ENCODE measurements at regions not wholly inside any gene's neighbourhood (a gene's known extent, or its start where the extent isn't known, plus 50 kb on each side); places are given as distances from the start of the nearest gene placed in this dataset.
A peak's percentile ranks its signal among the peaks of the same experiment; 100 is the strongest.

DNA sequence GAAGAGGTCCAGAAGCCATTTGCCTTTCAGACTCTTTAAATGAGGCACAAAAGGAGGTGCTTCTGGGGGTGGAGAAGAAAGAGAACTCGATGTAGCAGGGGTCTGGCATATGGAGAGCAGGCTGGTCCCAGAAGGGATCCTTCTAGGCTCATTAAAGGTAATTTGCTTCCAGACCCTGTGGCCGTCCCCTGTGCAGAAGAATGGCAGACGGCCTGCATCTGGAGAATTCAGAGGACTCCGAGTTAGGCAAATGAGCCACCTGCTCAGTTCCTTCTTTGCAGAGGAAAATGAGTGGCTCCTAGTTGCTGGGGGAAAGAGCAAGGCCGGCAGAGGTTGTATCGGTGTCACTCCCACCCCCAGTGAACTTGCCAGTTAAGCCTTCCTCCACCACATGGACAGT, 73.8 kb upstream of the FAM180A start:
- H3K27ac ChIP-seq (ENCODE audit: low read depth, low read length) = no peak overlapping the region
- TF ChIP-seq, protein P1, sequence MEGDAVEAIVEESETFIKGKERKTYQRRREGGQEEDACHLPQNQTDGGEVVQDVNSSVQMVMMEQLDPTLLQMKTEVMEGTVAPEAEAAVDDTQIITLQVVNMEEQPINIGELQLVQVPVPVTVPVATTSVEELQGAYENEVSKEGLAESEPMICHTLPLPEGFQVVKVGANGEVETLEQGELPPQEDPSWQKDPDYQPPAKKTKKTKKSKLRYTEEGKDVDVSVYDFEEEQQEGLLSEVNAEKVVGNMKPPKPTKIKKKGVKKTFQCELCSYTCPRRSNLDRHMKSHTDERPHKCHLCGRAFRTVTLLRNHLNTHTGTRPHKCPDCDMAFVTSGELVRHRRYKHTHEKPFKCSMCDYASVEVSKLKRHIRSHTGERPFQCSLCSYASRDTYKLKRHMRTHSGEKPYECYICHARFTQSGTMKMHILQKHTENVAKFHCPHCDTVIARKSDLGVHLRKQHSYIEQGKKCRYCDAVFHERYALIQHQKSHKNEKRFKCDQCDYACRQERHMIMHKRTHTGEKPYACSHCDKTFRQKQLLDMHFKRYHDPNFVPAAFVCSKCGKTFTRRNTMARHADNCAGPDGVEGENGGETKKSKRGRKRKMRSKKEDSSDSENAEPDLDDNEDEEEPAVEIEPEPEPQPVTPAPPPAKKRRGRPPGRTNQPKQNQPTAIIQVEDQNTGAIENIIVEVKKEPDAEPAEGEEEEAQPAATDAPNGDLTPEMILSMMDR (conservative IDR thresholded peaks at IDR 0.05) = no peak
- no peak for DNase-seq
- Mint-ChIP-seq H3K9me3 (no peaks in the 10 kb centered on the region), H3K27me3 (ENCODE audit: insufficient read depth) (peaks cover 4% of the 10 kb centered on the region), H3K36me3 (ENCODE audit: low read depth) (no peaks in the 10 kb centered on the region), H3K4me1 (no peaks in the 10 kb centered on the region), H3K4me3 (no peak overlapping the region), H3K27ac (no peak overlapping the region)
- H3K4me3 ChIP-seq (ENCODE audit: low read length) = no peak overlapping the region
- H3K9ac ChIP-seq (ENCODE audit: extremely low read depth, low read length, poor library complexity, severe bottlenecking) = no peak overlapping the region
- H3K9me3 ChIP-seq (ENCODE audit: control insufficient read depth, low read length) = no peaks in the 10 kb centered on the region
- H3K27me3 ChIP-seq (ENCODE audit: control insufficient read depth, insufficient read depth, low read length, poor library complexity, severe bottlenecking) = peaks cover 13% of the 10 kb centered on the region
- no peaks in the 10 kb centered on the region for H3K36me3 ChIP-seq (ENCODE audit: control insufficient read depth, insufficient read depth, low read length)
- H3K4me1 ChIP-seq (ENCODE audit: control insufficient read depth, insufficient read depth, low read length) = no peaks in the 10 kb centered on the region
- 90 to 98% methylated on average over 4 to 6 of the region's 6 CpGs for WGBS, 2 experiments (ENCODE audit: insufficient coverage in 1 of 2, insufficient read length in 1 of 2)

DNA sequence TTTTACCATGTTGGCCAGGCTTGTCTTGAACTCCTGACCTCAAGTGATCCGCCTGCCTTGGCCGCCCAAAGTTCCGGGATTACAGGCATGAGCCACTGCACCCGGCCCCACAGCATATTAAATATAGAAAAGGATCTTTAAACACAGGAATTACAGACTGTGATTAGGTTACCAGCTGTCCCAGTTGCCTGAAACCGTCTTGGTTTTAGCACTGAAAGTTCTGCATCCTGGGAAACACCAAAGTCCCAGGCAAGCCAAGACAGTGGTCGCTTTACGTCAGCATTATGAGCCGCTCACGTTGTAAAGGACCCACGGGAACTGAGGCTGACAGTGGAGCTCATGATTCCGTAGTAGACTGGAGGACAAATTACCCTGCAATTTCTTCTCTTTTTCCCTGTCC, 69.0 kb upstream of the FAM180A start:
- peaks cover 6% of the 10 kb centered on the region for H3K27me3 ChIP-seq (ENCODE audit: control insufficient read depth, insufficient read depth, low read length, poor library complexity, severe bottlenecking)
- H3K4me3 Mint-ChIP-seq = no peak overlapping the region
- H3K4me3 ChIP-seq (ENCODE audit: low read length) = no peak overlapping the region
- H3K9ac ChIP-seq (ENCODE audit: extremely low read depth, low read length, poor library complexity, severe bottlenecking) = no peak overlapping the region
- no peak for DNase-seq
- H3K36me3 ChIP-seq (ENCODE audit: control insufficient read depth, insufficient read depth, low read length) = no peaks in the 10 kb centered on the region
- no peaks in the 10 kb centered on the region for H3K36me3 Mint-ChIP-seq (ENCODE audit: low read depth)
- peaks cover 8% of the 10 kb centered on the region for H3K4me1 Mint-ChIP-seq
- no peak overlapping the region for H3K27ac Mint-ChIP-seq
- TF ChIP-seq, protein P1 (conservative IDR thresholded peaks at IDR 0.05) = no peak
- no peaks in the 10 kb centered on the region for H3K9me3 ChIP-seq (ENCODE audit: control insufficient read depth, low read length)
- WGBS, 2 experiments (ENCODE audit: insufficient coverage in 1 of 2, insufficient read length in 1 of 2) = 92 to 96% methylated on average over 10 to 11 of the region's 11 CpGs
- H3K27ac ChIP-seq (ENCODE audit: low read depth, low read length) = no peak overlapping the region
- no peaks in the 10 kb centered on the region for H3K9me3 Mint-ChIP-seq
- peaks cover 4% of the 10 kb centered on the region for H3K27me3 Mint-ChIP-seq (ENCODE audit: insufficient read depth)
- no peaks in the 10 kb centered on the region for H3K4me1 ChIP-seq (ENCODE audit: control insufficient read depth, insufficient read depth, low read length)

DNA sequence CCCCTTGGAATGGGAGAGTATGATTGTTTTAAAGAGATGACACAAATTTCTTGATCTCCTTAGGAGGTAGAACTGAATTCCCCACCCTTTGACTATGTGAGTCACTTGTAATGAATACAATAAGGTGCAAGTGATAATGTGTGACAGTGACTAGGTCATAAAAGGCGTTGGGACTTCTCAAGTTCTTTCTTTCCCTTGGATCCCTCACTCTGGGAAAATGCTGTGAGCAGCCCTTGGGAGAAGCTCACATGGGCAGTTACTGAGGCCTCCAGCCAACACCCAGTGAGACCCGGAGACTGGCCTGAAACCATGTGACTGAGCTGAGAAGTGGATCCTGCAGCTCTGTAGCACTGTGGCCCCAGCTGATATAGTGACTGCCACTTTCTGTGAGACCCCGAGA, 66.4 kb upstream of the FAM180A start:
- H3K27me3 Mint-ChIP-seq (ENCODE audit: insufficient read depth) = peaks cover 8% of the 10 kb centered on the region
- 51 to 70% methylated on average over 2 to 3 of the region's 3 CpGs for WGBS, 2 experiments (ENCODE audit: insufficient coverage in 1 of 2, insufficient read length in 1 of 2)
- Histone ChIP-seq H3K27ac (ENCODE audit: low read depth, low read length) (no peak overlapping the region), H3K4me3 (ENCODE audit: low read length) (no peak overlapping the region), H3K27me3 (ENCODE audit: control insufficient read depth, insufficient read depth, low read length, poor library complexity, severe bottlenecking) (peaks cover 12% of the 10 kb centered on the region), H3K4me1 (ENCODE audit: control insufficient read depth, insufficient read depth, low read length) (no peaks in the 10 kb centered on the region), H3K36me3 (ENCODE audit: control insufficient read depth, insufficient read depth, low read length) (no peaks in the 10 kb centered on the region), H3K9me3 (ENCODE audit: control insufficient read depth, low read length) (no peaks in the 10 kb centered on the region), H3K9ac (ENCODE audit: extremely low read depth, low read length, poor library complexity, severe bottlenecking) (no peak overlapping the region)
- H3K9me3 Mint-ChIP-seq = no peaks in the 10 kb centered on the region
- no peak overlapping the region for H3K27ac Mint-ChIP-seq
- H3K4me3 Mint-ChIP-seq = no peak overlapping the region
- DNase-seq = peak; percentile 64
- TF ChIP-seq, protein P1 (conservative IDR thresholded peaks at IDR 0.05) = no peak
- H3K4me1 Mint-ChIP-seq = peaks cover 8% of the 10 kb centered on the region
- no peaks in the 10 kb centered on the region for H3K36me3 Mint-ChIP-seq (ENCODE audit: low read depth)
